HL-60 (cell line): ENCODE measurements at regions not wholly inside any gene's neighbourhood (a gene's known extent, or its start where the extent isn't known, plus 50 kb on each side); places are given as distances from the start of the nearest gene placed in this dataset.

Experiments
- GABPA ChIP-seq: IDR thresholded peaks from 2 replicates; pipeline ENCODE4 v1.6.1; 2012; ENCODE audit warnings: low read depth
- POLR2AphosphoS5 ChIP-seq: IDR thresholded peaks from 2 replicates; pipeline ENCODE4 v1.6.1; 2012; ENCODE audit warnings: low read depth
- SPI1 ChIP-seq: IDR thresholded peaks from 2 replicates; pipeline ENCODE4 v1.6.1; 2012; ENCODE audit warnings: low read depth, mild to moderate bottlenecking, borderline replicate concordance
- TF ChIP-seq, protein P1 (sequence below): IDR thresholded peaks from one replicate; pipeline ENCODE4 v1.5.1; 2011; ENCODE audit warnings: low read length, control low read depth, inconsistent platforms; ENCODE audit not compliant: insufficient read depth

- TF ChIP-seq GABPA: no peak
- TF ChIP-seq, protein P1, sequence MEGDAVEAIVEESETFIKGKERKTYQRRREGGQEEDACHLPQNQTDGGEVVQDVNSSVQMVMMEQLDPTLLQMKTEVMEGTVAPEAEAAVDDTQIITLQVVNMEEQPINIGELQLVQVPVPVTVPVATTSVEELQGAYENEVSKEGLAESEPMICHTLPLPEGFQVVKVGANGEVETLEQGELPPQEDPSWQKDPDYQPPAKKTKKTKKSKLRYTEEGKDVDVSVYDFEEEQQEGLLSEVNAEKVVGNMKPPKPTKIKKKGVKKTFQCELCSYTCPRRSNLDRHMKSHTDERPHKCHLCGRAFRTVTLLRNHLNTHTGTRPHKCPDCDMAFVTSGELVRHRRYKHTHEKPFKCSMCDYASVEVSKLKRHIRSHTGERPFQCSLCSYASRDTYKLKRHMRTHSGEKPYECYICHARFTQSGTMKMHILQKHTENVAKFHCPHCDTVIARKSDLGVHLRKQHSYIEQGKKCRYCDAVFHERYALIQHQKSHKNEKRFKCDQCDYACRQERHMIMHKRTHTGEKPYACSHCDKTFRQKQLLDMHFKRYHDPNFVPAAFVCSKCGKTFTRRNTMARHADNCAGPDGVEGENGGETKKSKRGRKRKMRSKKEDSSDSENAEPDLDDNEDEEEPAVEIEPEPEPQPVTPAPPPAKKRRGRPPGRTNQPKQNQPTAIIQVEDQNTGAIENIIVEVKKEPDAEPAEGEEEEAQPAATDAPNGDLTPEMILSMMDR: no peak
- no peak for TF ChIP-seq SPI1
- TF ChIP-seq POLR2AphosphoS5: no peak
Observed at GRCh38 chr4:143099693-143100092, 85.0 kb upstream of the USP38 start.
